Mesothelial cell of epicardium (in vitro differentiated cells): ENCODE measurements at regions not wholly inside any gene's neighbourhood (a gene's known extent, or its start where the extent isn't known, plus 50 kb on each side); places are given as distances from the start of the nearest gene placed in this dataset.
A peak's percentile ranks its signal among the peaks of the same experiment; 100 is the strongest.

Source experiments
- DNase-seq, 2 experiments: peaks; one replicate each; pipeline ENCODE4 v3.0.0; 2021; ENCODE audit warnings: low spot score in 2 of 2; ENCODE audit not compliant: unreplicated experiment in 2 of 2
- H3K27ac Mint-ChIP-seq: 2 replicates; pipeline ENCODE4 v1.8.0; 2021; ENCODE audit warnings: mixed read lengths
- H3K27me3 Mint-ChIP-seq: 2 replicates; pipeline ENCODE4 v1.8.0; 2021; ENCODE audit warnings: low read depth, mixed read lengths
- H3K36me3 Mint-ChIP-seq: 2 replicates; pipeline ENCODE4 v1.8.0; 2021; ENCODE audit warnings: mixed read lengths
- H3K4me1 Mint-ChIP-seq: 2 replicates; pipeline ENCODE4 v1.8.0; 2021; ENCODE audit warnings: mixed read lengths
- H3K4me3 Mint-ChIP-seq: 2 replicates; pipeline ENCODE4 v1.8.0; 2021; ENCODE audit warnings: mild to moderate bottlenecking, moderate library complexity, mixed read lengths
- H3K9me3 Mint-ChIP-seq: 2 replicates; pipeline ENCODE4 v1.8.0; 2021; ENCODE audit warnings: mixed read lengths
- TF ChIP-seq, protein P1 (sequence below): fragments of 200-600 bp; sonication (generic); IDR thresholded peaks from one replicate; pipeline ENCODE4 v1.5.0; 2021; ENCODE audit warnings: antibody characterized with exemption; ENCODE audit not compliant: unreplicated experiment

GRCh38 chr1:177596485-177596884 is 373.4 kb downstream of the SEC16B start:
- TF ChIP-seq, protein P1, sequence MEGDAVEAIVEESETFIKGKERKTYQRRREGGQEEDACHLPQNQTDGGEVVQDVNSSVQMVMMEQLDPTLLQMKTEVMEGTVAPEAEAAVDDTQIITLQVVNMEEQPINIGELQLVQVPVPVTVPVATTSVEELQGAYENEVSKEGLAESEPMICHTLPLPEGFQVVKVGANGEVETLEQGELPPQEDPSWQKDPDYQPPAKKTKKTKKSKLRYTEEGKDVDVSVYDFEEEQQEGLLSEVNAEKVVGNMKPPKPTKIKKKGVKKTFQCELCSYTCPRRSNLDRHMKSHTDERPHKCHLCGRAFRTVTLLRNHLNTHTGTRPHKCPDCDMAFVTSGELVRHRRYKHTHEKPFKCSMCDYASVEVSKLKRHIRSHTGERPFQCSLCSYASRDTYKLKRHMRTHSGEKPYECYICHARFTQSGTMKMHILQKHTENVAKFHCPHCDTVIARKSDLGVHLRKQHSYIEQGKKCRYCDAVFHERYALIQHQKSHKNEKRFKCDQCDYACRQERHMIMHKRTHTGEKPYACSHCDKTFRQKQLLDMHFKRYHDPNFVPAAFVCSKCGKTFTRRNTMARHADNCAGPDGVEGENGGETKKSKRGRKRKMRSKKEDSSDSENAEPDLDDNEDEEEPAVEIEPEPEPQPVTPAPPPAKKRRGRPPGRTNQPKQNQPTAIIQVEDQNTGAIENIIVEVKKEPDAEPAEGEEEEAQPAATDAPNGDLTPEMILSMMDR, result no peak
- no peak for DNase-seq
- Mint-ChIP-seq H3K36me3 (no peaks in the 10 kb centered on the region), H3K27me3 (no peaks in the 10 kb centered on the region), H3K9me3 (no peaks in the 10 kb centered on the region), H3K4me3 (no peak overlapping the region), H3K4me1 (peaks cover 8% of the 10 kb centered on the region), H3K27ac (no peak overlapping the region)

DNA sequence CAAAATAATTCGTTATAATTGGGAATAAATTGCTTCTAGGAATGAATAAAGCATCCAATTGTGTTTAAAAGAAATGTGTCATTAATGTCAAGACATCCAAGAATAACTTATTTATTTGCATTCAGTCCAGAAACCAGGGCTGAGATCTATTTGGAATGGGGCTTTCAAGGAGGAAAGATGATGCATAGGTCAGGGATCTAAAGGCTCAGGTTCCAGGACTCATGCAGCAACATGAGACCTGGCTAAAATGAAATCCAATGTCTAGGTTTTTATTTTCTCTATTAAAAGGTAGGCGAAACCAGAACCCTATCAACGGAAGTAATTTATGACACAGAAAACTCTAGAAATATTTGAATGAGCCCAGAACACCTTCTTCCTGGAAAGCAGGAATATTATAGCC is 376.8 kb downstream of the SEC16B start:
- TF ChIP-seq, protein P1, result no peak
- Mint-ChIP-seq H3K9me3 (no peaks in the 10 kb centered on the region), H3K4me1 (peaks cover 20% of the 10 kb centered on the region), H3K27me3 (no peaks in the 10 kb centered on the region), H3K36me3 (no peaks in the 10 kb centered on the region), H3K4me3 (no peak overlapping the region), H3K27ac (no peak overlapping the region)
- no peak for DNase-seq

DNA sequence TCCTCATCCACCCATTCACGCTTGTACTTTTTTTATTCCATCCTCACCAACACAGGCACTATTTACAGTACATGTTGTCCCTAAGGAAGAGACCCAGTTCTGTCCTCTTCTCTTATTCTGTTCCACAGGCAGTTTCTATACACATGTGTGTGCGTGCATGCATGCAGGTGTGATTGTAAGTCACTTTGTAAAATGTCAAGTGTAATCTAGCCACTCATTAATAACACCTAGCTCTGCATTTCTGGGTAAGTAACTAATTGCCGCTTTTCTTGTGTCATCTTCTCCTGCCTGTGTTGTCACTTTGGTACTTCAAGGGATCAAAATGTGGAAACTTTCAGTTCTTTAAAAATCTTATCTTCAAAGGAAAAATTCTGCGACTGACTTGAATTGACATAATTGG is 377.2 kb downstream of the SEC16B start:
- TF ChIP-seq, protein P1, result no peak
- peaks cover 25% of the 10 kb centered on the region for H3K4me1 Mint-ChIP-seq
- H3K27me3 Mint-ChIP-seq, result no peaks in the 10 kb centered on the region
- no peak overlapping the region for H3K27ac Mint-ChIP-seq
- no peak overlapping the region for H3K4me3 Mint-ChIP-seq
- no peaks in the 10 kb centered on the region for H3K9me3 Mint-ChIP-seq
- DNase-seq, result no peak
- no peaks in the 10 kb centered on the region for H3K36me3 Mint-ChIP-seq

GRCh38 chr1:177591155-177591554 is 378.7 kb downstream of the SEC16B start:
- H3K27ac Mint-ChIP-seq, result no peak overlapping the region
- H3K9me3 Mint-ChIP-seq, result no peaks in the 10 kb centered on the region
- TF ChIP-seq, protein P1, result no peak
- H3K4me3 Mint-ChIP-seq, result no peak overlapping the region
- H3K36me3 Mint-ChIP-seq, result no peaks in the 10 kb centered on the region
- H3K27me3 Mint-ChIP-seq, result no peaks in the 10 kb centered on the region
- DNase-seq, result no peak
- H3K4me1 Mint-ChIP-seq, result peaks cover 38% of the 10 kb centered on the region

GRCh38 chr1:177589166-177589565 is 380.7 kb downstream of the SEC16B start:
- DNase-seq, result no peak
- H3K4me1 Mint-ChIP-seq, result peaks cover 57% of the 10 kb centered on the region
- no peaks in the 10 kb centered on the region for H3K27me3 Mint-ChIP-seq
- no peaks in the 10 kb centered on the region for H3K9me3 Mint-ChIP-seq
- no peak overlapping the region for H3K4me3 Mint-ChIP-seq
- TF ChIP-seq, protein P1, result no peak
- peak overlapping the region; percentile 6 for H3K27ac Mint-ChIP-seq
- H3K36me3 Mint-ChIP-seq, result no peaks in the 10 kb centered on the region

DNA sequence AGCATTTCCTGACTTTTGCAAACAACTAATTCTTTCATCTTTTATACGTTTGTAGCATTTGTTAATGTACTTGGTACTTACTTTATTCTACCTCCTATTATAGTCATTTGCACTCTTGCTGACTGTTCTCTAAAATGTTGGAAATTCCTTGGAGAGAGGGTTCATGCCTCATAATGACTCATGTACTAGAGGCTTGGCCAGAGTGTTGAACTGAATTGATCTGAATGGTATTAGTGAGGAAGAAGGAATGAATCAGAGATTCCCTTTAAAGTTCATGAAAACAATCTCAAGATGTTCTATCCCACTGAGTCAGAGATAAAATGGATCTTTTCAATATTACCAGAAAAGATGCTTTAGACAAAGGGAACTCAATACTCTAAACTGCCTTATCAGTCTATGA is 383.4 kb downstream of the SEC16B start:
- H3K27me3 Mint-ChIP-seq, result no peaks in the 10 kb centered on the region
- no peaks in the 10 kb centered on the region for H3K36me3 Mint-ChIP-seq
- H3K4me1 Mint-ChIP-seq, result peaks cover 52% of the 10 kb centered on the region
- TF ChIP-seq, protein P1, result no peak
- H3K27ac Mint-ChIP-seq, result peak overlapping the region; percentile 95
- DNase-seq, result no peak
- no peaks in the 10 kb centered on the region for H3K9me3 Mint-ChIP-seq
- no peak overlapping the region for H3K4me3 Mint-ChIP-seq
